ENCODE measurements at regions not wholly inside any gene's neighbourhood (a gene's known extent, or its start where the extent isn't known, plus 50 kb on each side); places are given as distances from the start of the nearest gene placed in this dataset.

- H3K9me3 ChIP-seq (ENCODE audit: low read length), result no peaks in the 10 kb centered on the region
- no peak overlapping the region for H2AFZ ChIP-seq (ENCODE audit: low read length)
- POLR2A ChIA-PET, result no interaction called here
- no peaks in the 10 kb centered on the region for H4K20me1 ChIP-seq (ENCODE audit: insufficient read depth, low read length)
- CTCF ChIA-PET (ENCODE audit: unreplicated experiment), result no interaction called here
- H3K79me2 ChIP-seq (ENCODE audit: insufficient read depth, low read depth, low read length), result no peaks in the 10 kb centered on the region; the same call in 1 of the 2 replicates
- no peak for TF ChIP-seq EZH2phosphoT487 (IDR thresholded peaks at IDR 0.05; ENCODE audit: borderline replicate concordance, low read depth, low read length)
- no peak for TF ChIP-seq CTCF (conservative IDR thresholded peaks at IDR 0.05; ENCODE audit: low read length)
- H3K4me2 ChIP-seq (ENCODE audit: low read length), result no peak overlapping the region
- intact Hi-C loops (cut with micrococcal nuclease; ENCODE audit: unreplicated experiment), result no loop called here
- H3K4me1 ChIP-seq (ENCODE audit: insufficient read depth, low read length, poor library complexity, severe bottlenecking), result peaks cover 36% of the 10 kb centered on the region
- no peak for DNase-seq (ENCODE audit: low spot score)
- H3K27ac ChIP-seq (ENCODE audit: low read depth, low read length, poor library complexity, severe bottlenecking), result no peak overlapping the region
- H3K4me3 ChIP-seq (ENCODE audit: low read depth, low read length, poor library complexity, severe bottlenecking), result no peak overlapping the region
- BruUV-seq (replicated peaks), result no TSS peak
- no peaks in the 10 kb centered on the region for H3K9me2 ChIP-seq (ENCODE audit: insufficient read depth, low read length)
- no peaks in the 10 kb centered on the region for H3K36me3 ChIP-seq (ENCODE audit: insufficient read depth, low read length)
Measured at GRCh38 chr22:46060292-46061123, 83.5 kb upstream of the WNT7B start.

GRCh38 chr22:46061124-46061500 lies 84.2 kb upstream of the WNT7B start:
- no peak overlapping the region for H2AFZ ChIP-seq (ENCODE audit: low read length)
- H4K20me1 ChIP-seq (ENCODE audit: insufficient read depth, low read length), result no peaks in the 10 kb centered on the region
- TF ChIP-seq CTCF (conservative IDR thresholded peaks at IDR 0.05; ENCODE audit: low read length) (no peak), EZH2phosphoT487 (IDR thresholded peaks at IDR 0.05; ENCODE audit: borderline replicate concordance, low read depth, low read length) (no peak)
- ChIA-PET CTCF (ENCODE audit: unreplicated experiment) (no interaction called here), POLR2A (no interaction called here)
- H3K27ac ChIP-seq (ENCODE audit: low read depth, low read length, poor library complexity, severe bottlenecking), result no peak overlapping the region
- intact Hi-C loops (cut with micrococcal nuclease; ENCODE audit: unreplicated experiment), result no loop called here
- H3K4me1 ChIP-seq (ENCODE audit: insufficient read depth, low read length, poor library complexity, severe bottlenecking), result peaks cover 30% of the 10 kb centered on the region
- no peak overlapping the region for H3K4me3 ChIP-seq (ENCODE audit: low read depth, low read length, poor library complexity, severe bottlenecking)
- DNase-seq (ENCODE audit: low spot score), result no peak
- H3K4me2 ChIP-seq (ENCODE audit: low read length), result no peak overlapping the region
- no peaks in the 10 kb centered on the region for H3K9me2 ChIP-seq (ENCODE audit: insufficient read depth, low read length)
- H3K9me3 ChIP-seq (ENCODE audit: low read length), result no peaks in the 10 kb centered on the region
- H3K79me2 ChIP-seq (ENCODE audit: insufficient read depth, low read depth, low read length), result no peaks in the 10 kb centered on the region; the same call in 1 of the 2 replicates
- BruUV-seq (replicated peaks), result no TSS peak
- H3K36me3 ChIP-seq (ENCODE audit: insufficient read depth, low read length), result no peaks in the 10 kb centered on the region

- no peaks in the 10 kb centered on the region for H4K20me1 ChIP-seq (ENCODE audit: insufficient read depth, low read length)
- H2AFZ ChIP-seq (ENCODE audit: low read length), result no peak overlapping the region
- no peak overlapping the region for H3K4me3 ChIP-seq (ENCODE audit: low read depth, low read length, poor library complexity, severe bottlenecking)
- no peaks in the 10 kb centered on the region for H3K9me2 ChIP-seq (ENCODE audit: insufficient read depth, low read length)
- no peak overlapping the region for H3K4me2 ChIP-seq (ENCODE audit: low read length)
- H3K79me2 ChIP-seq (ENCODE audit: insufficient read depth, low read depth, low read length), result no peaks in the 10 kb centered on the region; the same call in 1 of the 2 replicates
- ChIA-PET CTCF (ENCODE audit: unreplicated experiment) (no interaction called here), POLR2A (no interaction called here)
- intact Hi-C loops (cut with micrococcal nuclease; ENCODE audit: unreplicated experiment), result no loop called here
- H3K36me3 ChIP-seq (ENCODE audit: insufficient read depth, low read length), result no peaks in the 10 kb centered on the region
- BruUV-seq (replicated peaks), result no TSS peak
- no peak overlapping the region for H3K27ac ChIP-seq (ENCODE audit: low read depth, low read length, poor library complexity, severe bottlenecking)
- no peak for TF ChIP-seq EZH2phosphoT487 (IDR thresholded peaks at IDR 0.05; ENCODE audit: borderline replicate concordance, low read depth, low read length)
- no peak for TF ChIP-seq CTCF (conservative IDR thresholded peaks at IDR 0.05; ENCODE audit: low read length)
- no peaks in the 10 kb centered on the region for H3K9me3 ChIP-seq (ENCODE audit: low read length)
- peaks cover 25% of the 10 kb centered on the region for H3K4me1 ChIP-seq (ENCODE audit: insufficient read depth, low read length, poor library complexity, severe bottlenecking)
- DNase-seq (ENCODE audit: low spot score), result no peak
Measured at GRCh38 chr22:46061501-46062231, 84.7 kb upstream of the WNT7B start.

All from OCI-LY7 (cell line).